Ascending aorta (tissue), 2 donors: ENCODE measurements at regions not wholly inside any gene's neighbourhood (a gene's known extent, or its start where the extent isn't known, plus 50 kb on each side); places are given as distances from the start of the nearest gene placed in this dataset.

Experiments used
- DNase-seq, 2 donors: peaks; one replicate each; pipeline ENCODE4 v3.0.0-alpha.2; 2019; ENCODE audit warnings: low spot score in 2 of 2
- H3K27ac ChIP-seq, 2 donors: fragments of 200-600 bp; sonication (generic); one replicate each; pipeline ENCODE4 v1.5.1; 2016 to 2017; ENCODE audit warnings: mild to moderate bottlenecking in 1 of 2
- H3K27me3 ChIP-seq: fragments of 200-600 bp; sonication (generic); one replicate; pipeline ENCODE4 v1.5.1; 2017
- H3K36me3 ChIP-seq, 2 donors: fragments of 200-600 bp; sonication (generic); one replicate each; pipeline ENCODE4 v1.5.1; 2016
- H3K4me1 ChIP-seq, 2 donors: fragments of 200-600 bp; sonication (generic); one replicate each; pipeline ENCODE4 v1.5.1; 2016 to 2017; ENCODE audit warnings: mild to moderate bottlenecking in 1 of 2
- H3K4me3 ChIP-seq, 2 donors: fragments of 200-600 bp; sonication (generic); one replicate each; pipeline ENCODE4 v1.5.1; 2016 to 2017; ENCODE audit warnings: mild to moderate bottlenecking in 1 of 2
- H3K9me3 ChIP-seq, 2 donors: fragments of 200-600 bp; sonication (generic); one replicate each; pipeline ENCODE4 v1.5.1; 2016
- intact Hi-C: fragments of 100-400 bp; cut with DNase I; formaldehyde crosslinking; loops from one replicate; pipeline ENCODE4 v1.15.1; 2023
- TF ChIP-seq, protein P1 (sequence below), 3 experiments: fragments of 200-600 bp in 2 of 3; fragments of 450-650 bp in 1 of 3; sonication (generic) in 2 of 3; IDR thresholded peaks; one replicate each; pipeline ENCODE4 v1.5.1; 2016 to 2019; ENCODE audit warnings: antibody characterized with exemption in 3 of 3, mild to moderate bottlenecking in 1 of 3, moderate library complexity in 1 of 3

- no peak overlapping the region for H3K27ac ChIP-seq
- peak overlapping the region in 1 of 2 donors; percentile 33 for H3K4me3 ChIP-seq
- peaks cover 96 to 99% of the 10 kb centered on the region in 2 donors for H3K36me3 ChIP-seq
- H3K27me3 ChIP-seq, result no peaks in the 10 kb centered on the region
- intact Hi-C loops, result no loop called here
- no peaks in the 10 kb centered on the region for H3K4me1 ChIP-seq
- TF ChIP-seq, protein P1, sequence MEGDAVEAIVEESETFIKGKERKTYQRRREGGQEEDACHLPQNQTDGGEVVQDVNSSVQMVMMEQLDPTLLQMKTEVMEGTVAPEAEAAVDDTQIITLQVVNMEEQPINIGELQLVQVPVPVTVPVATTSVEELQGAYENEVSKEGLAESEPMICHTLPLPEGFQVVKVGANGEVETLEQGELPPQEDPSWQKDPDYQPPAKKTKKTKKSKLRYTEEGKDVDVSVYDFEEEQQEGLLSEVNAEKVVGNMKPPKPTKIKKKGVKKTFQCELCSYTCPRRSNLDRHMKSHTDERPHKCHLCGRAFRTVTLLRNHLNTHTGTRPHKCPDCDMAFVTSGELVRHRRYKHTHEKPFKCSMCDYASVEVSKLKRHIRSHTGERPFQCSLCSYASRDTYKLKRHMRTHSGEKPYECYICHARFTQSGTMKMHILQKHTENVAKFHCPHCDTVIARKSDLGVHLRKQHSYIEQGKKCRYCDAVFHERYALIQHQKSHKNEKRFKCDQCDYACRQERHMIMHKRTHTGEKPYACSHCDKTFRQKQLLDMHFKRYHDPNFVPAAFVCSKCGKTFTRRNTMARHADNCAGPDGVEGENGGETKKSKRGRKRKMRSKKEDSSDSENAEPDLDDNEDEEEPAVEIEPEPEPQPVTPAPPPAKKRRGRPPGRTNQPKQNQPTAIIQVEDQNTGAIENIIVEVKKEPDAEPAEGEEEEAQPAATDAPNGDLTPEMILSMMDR (IDR thresholded peaks at IDR 0.05), result no peak
- no peak for DNase-seq
- H3K9me3 ChIP-seq, result peaks cover 96 to 100% of the 10 kb centered on the region in 2 donors
Observed at GRCh38 chr15:25051399-25052154, 96.8 kb downstream of the SNRPN start.

DNA sequence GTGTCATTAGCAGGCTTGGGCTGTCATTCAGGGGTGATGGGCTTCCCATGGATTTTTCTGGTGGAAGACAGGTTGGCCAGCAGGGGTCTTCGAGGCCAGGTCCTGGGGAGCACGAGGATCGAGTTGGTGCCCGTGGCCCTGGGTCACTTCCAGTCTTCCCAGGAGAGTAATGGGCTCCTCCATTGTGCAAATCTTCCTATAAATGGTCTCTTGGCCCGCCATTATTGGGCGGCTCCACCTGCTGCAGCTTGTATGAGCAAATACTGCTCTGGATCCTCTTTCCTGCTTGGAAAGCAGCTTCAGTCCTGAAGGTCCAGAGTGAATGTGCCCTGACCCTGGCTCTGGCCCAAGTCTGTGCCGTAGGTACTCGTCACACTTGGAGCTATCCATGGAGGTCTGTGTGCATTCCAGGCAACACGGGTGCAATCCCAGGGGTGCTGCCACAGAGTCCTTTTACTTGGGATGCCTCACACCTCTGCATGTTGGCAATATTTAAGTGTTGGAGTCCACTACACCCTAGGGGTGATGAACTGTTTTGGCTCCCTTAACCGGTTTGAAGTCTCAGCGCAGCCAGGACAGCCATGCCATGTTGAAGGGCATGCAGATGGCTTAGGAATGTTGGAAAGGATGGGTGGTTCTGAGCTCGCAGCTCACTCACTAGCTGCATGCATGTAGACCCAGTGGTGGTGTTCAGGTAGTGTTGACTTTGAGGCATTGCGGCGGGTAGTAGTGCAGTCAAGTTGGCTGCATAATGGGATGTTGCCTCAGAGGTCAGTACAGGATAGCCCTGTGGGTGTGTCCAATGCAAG, 97.6 kb downstream of the SNRPN start:
- TF ChIP-seq, protein P1 (IDR thresholded peaks at IDR 0.05), result no peak

GRCh38 chr15:25053000-25053815, 98.4 kb downstream of the SNRPN start:
- Histone ChIP-seq H3K27me3 (no peaks in the 10 kb centered on the region), H3K4me1 (no peaks in the 10 kb centered on the region), H3K27ac (no peak overlapping the region), H3K36me3 (peaks cover 96 to 99% of the 10 kb centered on the region in 2 donors), H3K4me3 (no peak overlapping the region), H3K9me3 (peaks cover 96 to 100% of the 10 kb centered on the region in 2 donors)
- DNase-seq, result no peak
- intact Hi-C loops, result no loop called here
- TF ChIP-seq, protein P1 (IDR thresholded peaks at IDR 0.05), result no peak

More for the DNA sequence above, 97.6 kb downstream of the SNRPN start:
- H3K27me3 ChIP-seq, result no peaks in the 10 kb centered on the region
- no peak overlapping the region for H3K4me3 ChIP-seq
- no peaks in the 10 kb centered on the region for H3K4me1 ChIP-seq
- peak in 1 of 2 donors; percentile 49 for DNase-seq
- peaks cover 96 to 100% of the 10 kb centered on the region in 2 donors for H3K9me3 ChIP-seq
- intact Hi-C loops, result no loop called here
- H3K27ac ChIP-seq, result no peak overlapping the region
- peaks cover 96 to 99% of the 10 kb centered on the region in 2 donors for H3K36me3 ChIP-seq

- intact Hi-C loops, result no loop called here
- H3K27ac ChIP-seq, result no peak overlapping the region
- H3K4me1 ChIP-seq, result no peaks in the 10 kb centered on the region
- H3K27me3 ChIP-seq, result no peaks in the 10 kb centered on the region
- H3K9me3 ChIP-seq, result peaks cover 98 to 100% of the 10 kb centered on the region in 2 donors
- H3K4me3 ChIP-seq, result no peak overlapping the region
- peak in 1 of 2 donors; percentile 38 for DNase-seq
- TF ChIP-seq, protein P1 (IDR thresholded peaks at IDR 0.05), result no peak
- H3K36me3 ChIP-seq, result peaks cover 99 to 100% of the 10 kb centered on the region in 2 donors
Observed at GRCh38 chr15:25054329-25054728, 99.5 kb downstream of the SNRPN start.

- DNase-seq, result no peak
- intact Hi-C loops, result no loop called here
- Histone ChIP-seq H3K4me1 (no peaks in the 10 kb centered on the region), H3K9me3 (peaks cover 100% of the 10 kb centered on the region in 2 donors), H3K36me3 (peaks cover 100% of the 10 kb centered on the region in 2 donors), H3K27me3 (no peaks in the 10 kb centered on the region), H3K4me3 (no peak overlapping the region), H3K27ac (no peak overlapping the region)
- TF ChIP-seq, protein P1 (IDR thresholded peaks at IDR 0.05), result no peak
Observed at GRCh38 chr15:25054943-25055342, 100.2 kb downstream of the SNRPN start.
